ENCODE measurements at regions not wholly inside any gene's neighbourhood (a gene's known extent, or its start where the extent isn't known, plus 50 kb on each side); places are given as distances from the start of the nearest gene placed in this dataset.

GRCh38 chr2:200174433-200175216 is 131.9 kb upstream of the SPATS2L start:
- H3K4me2 ChIP-seq (ENCODE audit: low read length) = no peak overlapping the region
- no peak overlapping the region for H3K4me3 ChIP-seq (ENCODE audit: low read depth, low read length, poor library complexity, severe bottlenecking)
- H4K20me1 ChIP-seq (ENCODE audit: insufficient read depth, low read length) = no peaks in the 10 kb centered on the region
- no peak for TF ChIP-seq EZH2 (IDR thresholded peaks at IDR 0.05; ENCODE audit: borderline replicate concordance, low read length)
- no peak for TF ChIP-seq CTCF (IDR thresholded peaks at IDR 0.05; ENCODE audit: low read length)
- H3K4me1 ChIP-seq (ENCODE audit: insufficient read depth, low read length, severe bottlenecking) = no peaks in the 10 kb centered on the region
- H3K27ac ChIP-seq (ENCODE audit: low read depth, low read length, poor library complexity, severe bottlenecking) = no peak overlapping the region
- H3K9me3 ChIP-seq (ENCODE audit: low read length) = no peaks in the 10 kb centered on the region
- no peaks in the 10 kb centered on the region for H3K27me3 ChIP-seq (ENCODE audit: insufficient read depth, low read length)
- H3F3A ChIP-seq (ENCODE audit: insufficient read depth, low read length) = no peaks in the 10 kb centered on the region
- H3K9ac ChIP-seq (ENCODE audit: low read length) = no peak overlapping the region
- H3K9me2 ChIP-seq (ENCODE audit: low read depth, low read length) = no peaks in the 10 kb centered on the region
- H3K36me3 ChIP-seq (ENCODE audit: insufficient read depth, low read length) = no peaks in the 10 kb centered on the region
- H3K79me2 ChIP-seq (ENCODE audit: insufficient read depth, low read length) = no peaks in the 10 kb centered on the region
- no peak overlapping the region for H2AFZ ChIP-seq (ENCODE audit: low read length)

DNA sequence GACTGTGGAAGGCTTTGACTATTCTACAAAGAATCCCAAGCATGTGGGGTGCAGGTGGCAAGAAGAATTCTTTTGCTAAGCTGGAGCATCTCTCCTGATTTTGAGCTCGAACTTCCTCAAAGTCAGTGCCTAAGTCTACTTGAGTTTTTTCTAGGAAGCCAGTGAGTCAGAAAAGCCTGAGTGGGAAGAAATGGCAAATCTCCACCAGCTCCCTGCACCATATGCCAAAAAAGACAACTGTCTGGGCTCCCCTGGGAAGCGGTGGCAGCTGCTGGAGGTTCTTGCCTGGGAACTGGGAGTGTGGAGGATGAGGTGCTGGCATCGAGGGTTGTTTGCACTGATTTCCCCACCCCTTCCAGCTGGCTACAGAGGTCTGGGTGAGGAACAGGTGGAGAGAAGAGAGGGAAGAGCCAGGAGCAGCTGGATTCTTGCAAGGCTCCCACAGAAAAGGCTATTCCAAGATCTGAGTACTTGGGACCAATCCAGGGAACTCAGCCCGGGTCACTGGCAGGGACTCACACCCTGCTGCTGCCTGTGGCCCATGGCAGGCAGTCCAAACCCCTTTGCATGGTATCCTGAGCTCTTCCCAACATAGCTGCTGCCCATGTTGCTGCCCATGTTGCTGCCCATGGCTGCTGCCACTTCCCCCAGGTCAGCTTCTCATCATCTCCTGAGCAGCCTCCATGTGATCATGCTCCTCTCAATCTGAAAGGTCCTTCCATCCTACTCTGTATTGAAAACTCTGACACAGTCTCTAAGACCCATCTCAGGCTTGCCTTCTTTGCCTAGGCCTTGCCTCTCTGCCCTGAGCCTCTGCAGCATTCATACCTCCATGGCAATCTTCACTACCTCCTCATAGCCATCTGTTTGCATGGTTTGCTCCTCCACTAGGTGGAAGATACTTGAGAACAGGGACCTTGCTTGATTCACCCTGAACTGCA is 128.3 kb upstream of the SPATS2L start:
- Histone ChIP-seq H3K36me3 (ENCODE audit: insufficient read depth, low read length) (no peaks in the 10 kb centered on the region), H3K4me1 (ENCODE audit: insufficient read depth, low read length, severe bottlenecking) (no peaks in the 10 kb centered on the region), H3K9ac (ENCODE audit: low read length) (no peak overlapping the region), H3K4me3 (ENCODE audit: low read depth, low read length, poor library complexity, severe bottlenecking) (no peak overlapping the region), H4K20me1 (ENCODE audit: insufficient read depth, low read length) (no peaks in the 10 kb centered on the region), H3K27me3 (ENCODE audit: insufficient read depth, low read length) (no peaks in the 10 kb centered on the region), H2AFZ (ENCODE audit: low read length) (no peak overlapping the region), H3F3A (ENCODE audit: insufficient read depth, low read length) (no peaks in the 10 kb centered on the region), H3K4me2 (ENCODE audit: low read length) (no peak overlapping the region), H3K9me2 (ENCODE audit: low read depth, low read length) (no peaks in the 10 kb centered on the region), H3K27ac (ENCODE audit: low read depth, low read length, poor library complexity, severe bottlenecking) (no peak overlapping the region), H3K79me2 (ENCODE audit: insufficient read depth, low read length) (no peaks in the 10 kb centered on the region), H3K9me3 (ENCODE audit: low read length) (no peaks in the 10 kb centered on the region)
- TF ChIP-seq EZH2 (IDR thresholded peaks at IDR 0.05; ENCODE audit: borderline replicate concordance, low read length) (no peak), CTCF (IDR thresholded peaks at IDR 0.05; ENCODE audit: low read length) (no peak)

- Histone ChIP-seq H3K27ac (ENCODE audit: low read depth, low read length, poor library complexity, severe bottlenecking) (no peak overlapping the region), H3K36me3 (ENCODE audit: insufficient read depth, low read length) (no peaks in the 10 kb centered on the region), H3F3A (ENCODE audit: insufficient read depth, low read length) (no peaks in the 10 kb centered on the region), H3K4me1 (ENCODE audit: insufficient read depth, low read length, severe bottlenecking) (no peaks in the 10 kb centered on the region), H4K20me1 (ENCODE audit: insufficient read depth, low read length) (no peaks in the 10 kb centered on the region), H3K9ac (ENCODE audit: low read length) (no peak overlapping the region), H3K79me2 (ENCODE audit: insufficient read depth, low read length) (no peaks in the 10 kb centered on the region), H3K4me3 (ENCODE audit: low read depth, low read length, poor library complexity, severe bottlenecking) (no peak overlapping the region), H3K27me3 (ENCODE audit: insufficient read depth, low read length) (no peaks in the 10 kb centered on the region), H3K9me2 (ENCODE audit: low read depth, low read length) (no peaks in the 10 kb centered on the region), H3K9me3 (ENCODE audit: low read length) (no peaks in the 10 kb centered on the region), H3K4me2 (ENCODE audit: low read length) (no peak overlapping the region), H2AFZ (ENCODE audit: low read length) (no peak overlapping the region)
- TF ChIP-seq EZH2 (IDR thresholded peaks at IDR 0.05; ENCODE audit: borderline replicate concordance, low read length) (no peak), CTCF (IDR thresholded peaks at IDR 0.05; ENCODE audit: low read length) (no peak)
These were observed 127.3 kb upstream of the SPATS2L start for GRCh38 chr2:200179151-200179550.

Measured in OCI-LY1 (cell line).